CD4-positive, alpha-beta memory T cell (primary cell): ENCODE measurements at regions not wholly inside any gene's neighbourhood (a gene's known extent, or its start where the extent isn't known, plus 50 kb on each side); places are given as distances from the start of the nearest gene placed in this dataset.
"Not testable (repeated sequence)": the region's sequence is repeated elsewhere in the genome, so short reads cannot be mapped to it uniquely, and the experiment has no call there.

ENCODE experiments used
- CTCF ChIA-PET: fragments of 350-600 bp; sonication (Branson Sonifier 250); formaldehyde crosslinking; loops from one replicate; lab custom pipeline; 2021; ENCODE audit warnings: inconsistent platforms; ENCODE audit not compliant: partially characterized antibody; lab: Charles Lee
- POLR2A ChIA-PET: fragments of 350-600 bp; sonication (Branson Sonifier 250); formaldehyde crosslinking; loops from one replicate; lab custom pipeline; 2021; ENCODE audit not compliant: partially characterized antibody; lab: Charles Lee
- DNase-seq, 5 donors: peaks; one replicate each; pipeline versions ENCODE4 v3.0.0 to v3.0.0-alpha.2; 2020 to 2022; ENCODE audit warnings: mixed read lengths in 1 of 5
- H3K27ac ChIP-seq: one replicate; pipeline ENCODE4 v1.7.0; 2013; ENCODE audit warnings: low read depth, low read length
- H3K27me3 ChIP-seq: 2 replicates; pipeline ENCODE4 v1.7.0; 2013; ENCODE audit warnings: mild to moderate bottlenecking, low read length, moderate library complexity; ENCODE audit not compliant: insufficient read depth
- H3K36me3 ChIP-seq: 2 replicates; pipeline ENCODE4 v1.7.0; 2013; ENCODE audit warnings: mild to moderate bottlenecking, low read length, moderate library complexity; ENCODE audit not compliant: insufficient read depth
- H3K4me1 ChIP-seq: 2 replicates; pipeline ENCODE4 v1.7.0; 2013; ENCODE audit warnings: mild to moderate bottlenecking, low read length, moderate library complexity; ENCODE audit not compliant: insufficient read depth
- H3K4me3 ChIP-seq, 2 donors: one replicate each; pipeline ENCODE4 v1.7.0; 2013; ENCODE audit warnings: low read length in 2 of 2, mild to moderate bottlenecking in 1 of 2
- H3K9me3 ChIP-seq, 2 donors: one replicate each; pipeline ENCODE4 v1.7.0; 2013; ENCODE audit warnings: low read length in 2 of 2, control low read depth in 1 of 2; ENCODE audit not compliant: control insufficient read depth in 1 of 2
- H3K27ac Mint-ChIP-seq, 7 donors: one replicate each; pipeline ENCODE4 v1.8.0; 2020 to 2021; ENCODE audit warnings: mixed read lengths in 7 of 7, mild to moderate bottlenecking in 6 of 7, inconsistent platforms in 3 of 7, moderate library complexity in 3 of 7
- H3K27me3 Mint-ChIP-seq, 2 donors: one replicate each; pipeline ENCODE4 v1.8.0; 2020 to 2021; ENCODE audit warnings: mixed read lengths in 2 of 2
- H3K36me3 Mint-ChIP-seq, 2 donors: one replicate each; pipeline ENCODE4 v1.8.0; 2020 to 2021; ENCODE audit warnings: mixed read lengths in 2 of 2, inconsistent platforms in 1 of 2, mild to moderate bottlenecking in 1 of 2
- H3K4me1 Mint-ChIP-seq, 4 donors: one replicate each; pipeline ENCODE4 v1.8.0; 2020 to 2021; ENCODE audit warnings: mixed read lengths in 4 of 4, mild to moderate bottlenecking in 1 of 4
- H3K4me3 Mint-ChIP-seq, 8 donors: one replicate each; pipeline ENCODE4 v1.8.0; 2020 to 2021; ENCODE audit warnings: mixed read lengths in 8 of 8, mild to moderate bottlenecking in 7 of 8, moderate library complexity in 6 of 8, inconsistent platforms in 3 of 8
- H3K9me3 Mint-ChIP-seq, 8 donors: one replicate each; pipeline ENCODE4 v1.8.0; 2020 to 2021; ENCODE audit warnings: mixed read lengths in 8 of 8, mild to moderate bottlenecking in 5 of 8, inconsistent platforms in 3 of 8, moderate library complexity in 1 of 8
- intact Hi-C: fragments of 100-400 bp; cut with micrococcal nuclease; formaldehyde crosslinking; loops from one replicate; pipeline ENCODE4 v1.15.1; 2023

DNA sequence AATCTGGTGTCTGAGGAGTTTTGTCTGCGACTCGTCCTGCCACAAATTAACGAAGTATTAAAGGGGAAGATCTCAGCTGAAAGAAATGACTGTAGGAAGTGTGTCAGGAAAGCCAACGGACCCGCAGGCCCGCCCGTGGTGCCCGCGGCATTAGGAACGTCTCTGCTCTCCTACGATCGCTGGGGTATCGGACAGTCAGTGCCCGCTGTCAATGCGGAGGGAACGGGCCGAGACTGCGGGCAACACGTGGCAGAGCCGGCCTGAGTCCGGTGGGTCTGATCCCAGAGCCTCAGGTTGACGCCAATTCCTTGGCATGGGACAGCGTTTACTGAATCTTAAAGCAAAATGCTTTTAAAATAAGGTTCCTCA is 128.7 kb downstream of the KBTBD2 start:
- no peak for DNase-seq
- peak overlapping the region in 4 of 8 donors; percentile 1 to 52 (median 17) for H3K4me3 Mint-ChIP-seq
- H3K27me3 Mint-ChIP-seq = peaks cover 39 to 42% of the 10 kb centered on the region in 2 donors
- no peak overlapping the region for H3K27ac Mint-ChIP-seq
- H3K4me1 Mint-ChIP-seq = peaks cover 5 to 15% (median 7%) of the 10 kb centered on the region in 4 donors
- H3K27me3 ChIP-seq = peaks cover 4% of the 10 kb centered on the region
- H3K36me3 ChIP-seq = no peaks in the 10 kb centered on the region
- intact Hi-C loops = no loop called here
- no peak overlapping the region for H3K4me3 ChIP-seq
- ChIA-PET POLR2A (no interaction called here), CTCF (no interaction called here)
- peaks cover 0 to 2% (median 0%) of the 10 kb centered on the region in 8 donors for H3K9me3 Mint-ChIP-seq
- no peaks in the 10 kb centered on the region for H3K4me1 ChIP-seq
- H3K9me3 ChIP-seq = no peaks in the 10 kb centered on the region
- H3K36me3 Mint-ChIP-seq = no peaks in the 10 kb centered on the region
- H3K27ac ChIP-seq = no peak overlapping the region

DNA sequence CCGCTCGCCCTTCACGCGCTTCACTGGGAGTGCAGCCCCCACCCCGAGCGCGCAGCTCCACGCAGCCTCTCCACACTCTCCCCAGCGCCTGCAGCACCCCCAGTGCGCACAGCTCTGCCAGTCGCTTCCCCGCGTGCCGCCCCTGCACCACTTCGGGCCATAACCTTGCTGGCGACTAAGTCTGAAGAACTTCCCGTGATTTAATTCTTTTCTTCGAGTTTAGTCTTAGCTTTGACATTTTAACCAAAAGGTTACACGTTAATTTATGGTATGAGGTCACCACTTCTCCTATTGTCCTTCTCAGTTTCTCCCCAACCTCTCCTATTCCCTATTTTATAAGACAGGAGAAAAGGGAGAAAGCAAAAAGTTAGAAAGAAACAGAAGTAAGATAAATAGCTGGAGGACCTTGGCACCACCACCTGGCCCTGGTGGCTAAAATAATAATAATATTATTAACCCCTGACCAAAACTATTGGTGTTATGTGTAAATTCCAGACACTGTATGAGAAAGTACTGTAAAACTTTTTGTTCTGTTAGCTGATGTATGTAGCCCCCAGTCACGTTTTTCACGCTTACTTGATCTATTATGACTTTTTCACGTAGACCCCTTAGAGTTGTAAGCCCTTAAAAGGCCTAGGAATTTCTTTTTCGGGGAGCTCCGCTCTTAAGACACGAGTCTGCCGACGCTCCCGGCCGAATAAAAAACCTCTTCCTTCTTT is 129.2 kb downstream of the KBTBD2 start:
- intact Hi-C loops, H3K36me3 ChIP-seq, H3K27ac Mint-ChIP-seq, H3K4me3 ChIP-seq, H3K4me1 ChIP-seq, H3K36me3 Mint-ChIP-seq, H3K27ac ChIP-seq, H3K27me3 ChIP-seq, POLR2A ChIA-PET, DNase-seq, H3K9me3 ChIP-seq, H3K9me3 Mint-ChIP-seq: not testable (repeated sequence)
- peaks cover 39 to 40% of the 10 kb centered on the region in 2 donors for H3K27me3 Mint-ChIP-seq
- CTCF ChIA-PET = interaction anchor here (0.8 to 0.9 kb wide), 2 partner anchors 345 to 346 kb away, joined by 3 read pairs; no protein-coding TSS in a partner anchor
- peaks cover 5 to 15% (median 7%) of the 10 kb centered on the region in 4 donors for H3K4me1 Mint-ChIP-seq
- H3K4me3 Mint-ChIP-seq = peak overlapping the region in 5 of 8 donors; percentile 1 to 52 (median 22)

DNA sequence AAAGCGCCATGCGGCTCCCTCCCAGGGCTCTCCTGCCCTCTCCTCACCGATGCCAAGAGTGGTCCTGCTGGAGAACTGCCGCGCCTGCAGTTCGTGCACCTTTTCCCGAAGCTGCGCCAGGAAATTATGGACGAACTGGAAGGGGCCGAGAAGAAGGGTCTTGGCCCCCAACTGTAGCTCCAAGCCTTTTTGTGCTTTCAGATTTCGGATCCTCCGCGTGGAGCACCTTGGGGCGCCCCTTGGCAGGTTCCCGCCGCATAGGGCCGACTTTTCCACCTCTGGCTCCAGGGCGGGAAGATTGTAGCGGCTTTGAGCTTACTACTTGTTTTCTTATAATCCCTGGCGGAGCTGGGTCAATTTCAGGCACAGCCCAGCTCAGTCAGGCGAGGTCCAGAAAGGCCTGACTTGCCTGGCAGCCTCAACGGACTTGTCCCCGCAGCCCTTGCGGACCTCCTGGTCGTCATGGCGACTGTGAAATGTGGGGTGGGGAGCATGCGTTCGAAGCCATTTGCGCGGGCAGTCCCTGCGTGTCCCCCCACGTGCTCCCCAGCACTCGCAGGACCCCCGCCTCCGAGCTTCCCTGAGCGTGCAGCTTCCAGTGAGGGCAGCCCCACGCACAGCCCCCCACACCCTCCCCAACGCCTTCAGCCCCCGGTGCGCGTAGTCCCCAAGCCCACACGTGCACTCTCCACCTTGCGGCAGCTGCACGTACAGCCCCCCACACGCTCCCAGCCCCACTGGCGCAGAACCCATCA is 129.9 kb downstream of the KBTBD2 start:
- Histone ChIP-seq H3K4me3 (no peak overlapping the region), H3K27me3 (peaks cover 4% of the 10 kb centered on the region), H3K36me3 (no peaks in the 10 kb centered on the region), H3K9me3 (no peaks in the 10 kb centered on the region), H3K4me1 (no peaks in the 10 kb centered on the region), H3K27ac (no peak overlapping the region)
- no peak overlapping the region for H3K27ac Mint-ChIP-seq
- peak overlapping the region in 1 of 8 donors; percentile 29 for H3K4me3 Mint-ChIP-seq
- no peak for DNase-seq
- H3K4me1 Mint-ChIP-seq = peaks cover 5 to 15% (median 7%) of the 10 kb centered on the region in 4 donors
- no peaks in the 10 kb centered on the region for H3K36me3 Mint-ChIP-seq
- CTCF ChIA-PET = interaction anchor here (0.8 to 0.9 kb wide), 2 partner anchors 345 to 347 kb away, joined by 3 read pairs; no protein-coding TSS in a partner anchor
- H3K27me3 Mint-ChIP-seq = peaks cover 39 to 40% of the 10 kb centered on the region in 2 donors
- intact Hi-C loops = no loop called here
- H3K9me3 Mint-ChIP-seq = no peaks in the 10 kb centered on the region
- POLR2A ChIA-PET = no interaction called here

DNA sequence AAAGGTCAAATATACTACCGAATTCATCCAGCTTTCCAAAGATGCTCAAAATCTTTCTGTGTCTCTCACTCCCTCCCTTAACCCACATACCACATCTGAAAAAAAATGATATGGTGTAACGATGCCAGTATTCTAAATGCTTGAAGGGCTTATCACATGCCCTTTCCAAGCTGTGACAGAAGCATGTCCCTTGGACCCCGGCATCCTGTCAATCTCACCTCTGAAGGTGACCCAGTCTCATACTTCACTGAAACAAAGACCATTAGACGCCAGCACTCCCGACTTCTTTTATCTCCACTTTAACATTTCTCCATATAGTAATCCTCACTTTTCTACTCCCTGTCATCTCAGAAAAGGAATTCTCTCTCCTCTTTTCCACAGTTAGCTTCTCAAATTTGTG is 130.8 kb downstream of the KBTBD2 start:
- H3K36me3 Mint-ChIP-seq, H3K9me3 ChIP-seq, H3K4me1 ChIP-seq, CTCF ChIA-PET, intact Hi-C loops, POLR2A ChIA-PET, H3K27ac Mint-ChIP-seq, H3K27me3 ChIP-seq, DNase-seq, H3K9me3 Mint-ChIP-seq, H3K36me3 ChIP-seq, H3K4me3 Mint-ChIP-seq, H3K4me3 ChIP-seq, H3K27ac ChIP-seq: not testable (repeated sequence)
- Mint-ChIP-seq H3K27me3 (peaks cover 42 to 43% of the 10 kb centered on the region in 2 donors), H3K4me1 (peaks cover 5 to 15% (median 7%) of the 10 kb centered on the region in 4 donors)

DNA sequence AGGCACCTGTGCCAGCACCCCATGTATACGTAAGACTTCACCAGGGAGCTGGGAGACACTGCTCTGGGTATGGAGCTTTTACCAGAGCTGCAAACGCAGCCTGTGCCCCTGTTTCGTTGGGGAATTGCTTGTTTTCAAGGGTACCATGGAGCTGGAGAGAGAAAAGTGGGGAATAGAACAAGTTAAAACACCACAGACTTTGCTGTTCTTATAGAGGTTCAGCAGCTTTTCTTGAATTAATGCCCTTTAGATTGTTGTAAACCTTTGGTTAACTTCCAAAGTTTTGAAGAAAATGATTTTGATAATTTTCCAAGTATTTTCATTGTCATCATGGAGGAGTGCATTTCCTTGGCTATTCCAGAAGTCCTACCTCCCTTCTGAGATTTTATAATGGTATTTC is 131.7 kb downstream of the KBTBD2 start:
- H3K4me3 ChIP-seq, H3K9me3 Mint-ChIP-seq, intact Hi-C loops, H3K27ac Mint-ChIP-seq, CTCF ChIA-PET, H3K36me3 Mint-ChIP-seq, H3K27me3 ChIP-seq, H3K4me3 Mint-ChIP-seq, H3K27ac ChIP-seq, POLR2A ChIA-PET, DNase-seq, H3K36me3 ChIP-seq, H3K4me1 ChIP-seq, H3K9me3 ChIP-seq: not testable (repeated sequence)
- H3K4me1 Mint-ChIP-seq = peaks cover 5 to 15% (median 7%) of the 10 kb centered on the region in 4 donors
- H3K27me3 Mint-ChIP-seq = peaks cover 41 to 43% of the 10 kb centered on the region in 2 donors

DNA sequence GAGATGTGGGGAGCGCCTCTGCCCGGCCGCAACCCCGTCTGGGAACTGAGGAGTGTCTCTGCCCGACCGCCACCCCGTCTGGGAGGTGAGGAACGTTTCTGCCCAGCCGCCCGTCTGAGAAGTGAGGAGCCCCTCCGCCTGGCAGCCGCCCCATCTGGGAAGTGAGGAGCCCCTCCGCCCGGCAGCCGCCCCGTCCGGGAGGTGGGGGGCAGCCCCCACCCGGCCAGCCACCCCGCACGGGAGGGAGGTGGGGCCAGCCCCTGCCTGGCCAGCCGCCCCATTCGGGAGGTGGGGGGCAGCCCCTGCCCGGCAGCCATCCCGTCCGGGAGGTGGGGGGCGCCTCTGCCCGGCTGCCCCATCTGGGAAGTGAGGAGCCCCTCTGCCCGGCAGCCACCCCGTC is 137.7 kb downstream of the KBTBD2 start:
- H3K9me3 ChIP-seq, H3K27ac Mint-ChIP-seq, POLR2A ChIA-PET, CTCF ChIA-PET, H3K36me3 ChIP-seq, H3K4me1 ChIP-seq, H3K27ac ChIP-seq, DNase-seq, H3K9me3 Mint-ChIP-seq, H3K4me1 Mint-ChIP-seq, H3K4me3 Mint-ChIP-seq, H3K27me3 ChIP-seq, H3K36me3 Mint-ChIP-seq, H3K4me3 ChIP-seq, intact Hi-C loops: not testable (repeated sequence)
- peaks cover 12 to 17% of the 10 kb centered on the region in 2 donors for H3K27me3 Mint-ChIP-seq

DNA sequence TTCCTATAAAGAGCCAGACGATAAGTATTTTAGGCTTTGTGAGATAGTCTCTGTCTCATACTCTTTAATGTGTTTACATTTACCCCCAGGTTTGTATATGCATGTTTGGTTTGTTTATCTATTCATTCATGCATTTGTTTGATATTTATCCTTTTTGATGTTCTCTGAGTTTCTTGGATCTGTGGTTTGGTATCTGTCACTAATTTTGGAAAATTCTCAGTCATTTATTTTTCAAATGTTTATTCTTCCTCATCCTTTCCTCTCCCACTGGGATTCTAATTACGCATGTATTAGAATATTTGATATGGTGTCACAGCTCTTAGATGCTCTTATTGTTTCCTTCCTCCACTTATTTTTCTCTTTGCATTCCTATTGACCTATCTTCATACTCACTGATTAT is 143.2 kb downstream of the KBTBD2 start:
- CTCF ChIA-PET, H3K27ac ChIP-seq: not testable (repeated sequence)

More for the DNA sequence above, 143.2 kb downstream of the KBTBD2 start:
- H3K9me3 ChIP-seq, H3K4me1 ChIP-seq, H3K4me1 Mint-ChIP-seq, H3K27ac Mint-ChIP-seq, H3K9me3 Mint-ChIP-seq, H3K4me3 ChIP-seq, DNase-seq, H3K4me3 Mint-ChIP-seq, H3K36me3 ChIP-seq, intact Hi-C loops, H3K27me3 ChIP-seq, H3K36me3 Mint-ChIP-seq, POLR2A ChIA-PET: not testable (repeated sequence)
- H3K27me3 Mint-ChIP-seq = peaks cover 11 to 16% of the 10 kb centered on the region in 2 donors
